H9 (cell line): ENCODE measurements at regions not wholly inside any gene's neighbourhood (a gene's known extent, or its start where the extent isn't known, plus 50 kb on each side); places are given as distances from the start of the nearest gene placed in this dataset.

Experiments
- DNase-seq: peaks from one replicate; pipeline ENCODE4 v3.0.0-alpha.2; 2017
- H2AFZ ChIP-seq: one replicate; pipeline ENCODE4 v1.6.1; 2013; ENCODE audit warnings: mild to moderate bottlenecking, low read length, control low read depth, moderate library complexity
- H2AK5ac ChIP-seq: 2 replicates; pipeline ENCODE4 v1.6.1; 2013; ENCODE audit warnings: low read length, control low read depth, mixed read lengths; ENCODE audit not compliant: insufficient read length
- H2BK120ac ChIP-seq: one replicate; pipeline ENCODE4 v1.6.1; 2013; ENCODE audit warnings: low read depth, mild to moderate bottlenecking, low read length, control low read depth, inconsistent platforms; ENCODE audit not compliant: poor library complexity, severe bottlenecking
- H2BK12ac ChIP-seq: 2 replicates; pipeline ENCODE4 v1.6.1; 2013; ENCODE audit warnings: low read length, control low read depth, mixed read lengths, low read depth; ENCODE audit not compliant: insufficient read length
- H2BK15ac ChIP-seq: 2 replicates; pipeline ENCODE4 v1.6.1; 2013; ENCODE audit warnings: low read depth, low read length, control low read depth
- H2BK20ac ChIP-seq: one replicate; pipeline ENCODE4 v1.6.1; 2013; ENCODE audit warnings: low read depth, mild to moderate bottlenecking, low read length, control low read depth, inconsistent platforms; ENCODE audit not compliant: poor library complexity, severe bottlenecking
- H2BK5ac ChIP-seq: 2 replicates; pipeline ENCODE4 v1.6.1; 2013; ENCODE audit warnings: low read length, control low read depth, mixed read lengths; ENCODE audit not compliant: insufficient read length
- H3K14ac ChIP-seq: 2 replicates; pipeline ENCODE4 v1.6.1; 2013; ENCODE audit warnings: low read length, control low read depth; ENCODE audit not compliant: insufficient read depth
- H3K18ac ChIP-seq: 2 replicates; pipeline ENCODE4 v1.6.1; 2013; ENCODE audit warnings: low read depth, mild to moderate bottlenecking, mixed read lengths, low read length, control low read depth; ENCODE audit not compliant: insufficient read length
- H3K23ac ChIP-seq: 2 replicates; pipeline ENCODE4 v1.6.1; 2013; ENCODE audit warnings: low read length, control low read depth, mixed read lengths, low read depth; ENCODE audit not compliant: insufficient read length
- H3K23me2 ChIP-seq: 2 replicates; pipeline ENCODE4 v1.6.1; 2013; ENCODE audit warnings: low read depth, mild to moderate bottlenecking, mixed read lengths, low read length, control low read depth; ENCODE audit not compliant: insufficient read length, poor library complexity, severe bottlenecking
- H3K27ac ChIP-seq: 2 replicates; pipeline ENCODE4 v1.5.1; 2013; ENCODE audit warnings: low read length, control low read depth, mixed read lengths, low read depth; ENCODE audit not compliant: insufficient read length
- H3K27me3 ChIP-seq: 2 replicates; pipeline ENCODE4 v1.6.1; 2013; ENCODE audit warnings: low read length, control low read depth, inconsistent platforms; ENCODE audit not compliant: insufficient read depth
- H3K4ac ChIP-seq: 2 replicates; pipeline ENCODE4 v1.6.1; 2013; ENCODE audit warnings: low read depth, mild to moderate bottlenecking, control low read depth, inconsistent platforms, low read length, moderate library complexity
- H3K4me1 ChIP-seq: 2 replicates; pipeline ENCODE4 v1.6.1; 2013; ENCODE audit warnings: low read length, control low read depth, inconsistent platforms; ENCODE audit not compliant: insufficient read depth
- H3K4me2 ChIP-seq: 2 replicates; pipeline ENCODE4 v1.6.1; 2013; ENCODE audit warnings: low read length, control low read depth, mixed read lengths; ENCODE audit not compliant: insufficient read length, insufficient read depth
- H3K56ac ChIP-seq: 2 replicates; pipeline ENCODE4 v1.6.1; 2013; ENCODE audit warnings: low read depth, mild to moderate bottlenecking, mixed read lengths, low read length, control low read depth; ENCODE audit not compliant: insufficient read length
- H3K79me1 ChIP-seq: 2 replicates; pipeline ENCODE4 v1.6.1; 2013; ENCODE audit warnings: low read depth, mild to moderate bottlenecking, moderate library complexity, low read length, control low read depth, inconsistent platforms; ENCODE audit not compliant: insufficient read depth, poor library complexity, severe bottlenecking
- H3K79me2 ChIP-seq: 2 replicates; pipeline ENCODE4 v1.6.1; 2013; ENCODE audit warnings: low read length, control low read depth, inconsistent platforms; ENCODE audit not compliant: insufficient read depth
- H3K9ac ChIP-seq: 2 replicates; pipeline ENCODE4 v1.6.1; 2013; ENCODE audit warnings: low read length, control low read depth, mixed read lengths; ENCODE audit not compliant: insufficient read length; ENCODE audit errors: extremely low read depth
- H3K9me3 ChIP-seq: one replicate; pipeline ENCODE4 v1.6.1; 2013; ENCODE audit warnings: low read depth, low read length, inconsistent platforms; ENCODE audit not compliant: control insufficient read depth
- H3T11ph ChIP-seq: one replicate; pipeline ENCODE4 v1.6.1; 2013; ENCODE audit warnings: mild to moderate bottlenecking, low read length, control low read depth, inconsistent platforms
- H4K20me1 ChIP-seq: one replicate; pipeline ENCODE4 v1.6.1; 2013; ENCODE audit not compliant: control insufficient read depth, insufficient read length, insufficient read depth
- H4K5ac ChIP-seq: 2 replicates; pipeline ENCODE4 v1.6.1; 2013; ENCODE audit warnings: low read depth, mild to moderate bottlenecking, mixed read lengths, low read length, control low read depth; ENCODE audit not compliant: insufficient read length
- H4K8ac ChIP-seq: replicated peaks from 2 replicates; pipeline ENCODE4 v1.6.1; 2013; ENCODE audit warnings: low read length, control low read depth, mixed read lengths, low read depth; ENCODE audit not compliant: insufficient read length
- H4K91ac ChIP-seq: 2 replicates; pipeline ENCODE4 v1.6.1; 2013; ENCODE audit warnings: low read depth, mild to moderate bottlenecking, moderate library complexity, mixed read lengths, low read length, control low read depth; ENCODE audit not compliant: insufficient read length
- H3K27ac Mint-ChIP-seq, 3 experiments: 2 replicates in 2 of 3; 3 replicates in 1 of 3; pipeline ENCODE4 v1.8.0; 2020 to 2021; ENCODE audit warnings: mixed read lengths in 3 of 3, mild to moderate bottlenecking in 1 of 3, moderate library complexity in 1 of 3
- H3K27me3 Mint-ChIP-seq: 2 replicates; pipeline ENCODE4 v1.8.0; 2021; ENCODE audit warnings: low read depth, mild to moderate bottlenecking, moderate library complexity, mixed read lengths
- H3K36me3 Mint-ChIP-seq, 3 experiments: 2 replicates in 2 of 3; 3 replicates in 1 of 3; pipeline ENCODE4 v1.8.0; 2020 to 2021; ENCODE audit warnings: low read depth in 3 of 3, mixed read lengths in 3 of 3; ENCODE audit not compliant: insufficient read depth in 1 of 3
- H3K4me1 Mint-ChIP-seq, 2 experiments: 2 replicates each; pipeline ENCODE4 v1.8.0; 2020; ENCODE audit warnings: mixed read lengths in 2 of 2
- H3K4me3 Mint-ChIP-seq, 2 experiments: 2 replicates in 1 of 2; 3 replicates in 1 of 2; pipeline ENCODE4 v1.8.0; 2020 to 2021; ENCODE audit warnings: mild to moderate bottlenecking in 2 of 2, mixed read lengths in 2 of 2, moderate library complexity in 1 of 2
- H3K9me3 Mint-ChIP-seq, 2 experiments: 2 replicates in 1 of 2; 3 replicates in 1 of 2; pipeline ENCODE4 v1.8.0; 2020; ENCODE audit warnings: mild to moderate bottlenecking in 2 of 2, mixed read lengths in 2 of 2, moderate library complexity in 1 of 2
- CTCF ChIP-seq: fragments of 200-600 bp; sonication (generic); conservative IDR thresholded peaks from 3 replicates; pipeline ENCODE4 v1.8.0; 2021; ENCODE audit warnings: antibody characterized with exemption, mild to moderate bottlenecking
- WGBS: extraction: QIAGEN DNeasy Blood & Tissue Kit; methylation state at CpG from one replicate; pipeline ENCODE4 v1.1.7; 2013; ENCODE audit warnings: missing lambda C conversion rate, low lambda C conversion rate, mixed read lengths; ENCODE audit not compliant: insufficient read length; ENCODE audit errors: extremely low coverage; 5-methylcytosine and 5-hydroxymethylcytosine counted together

GRCh38 chr10:8374334-8374733, 319.8 kb downstream of the GATA3 start:
- H4K91ac ChIP-seq, result no peak overlapping the region
- H3K4me3 Mint-ChIP-seq, result no peak overlapping the region
- no peak overlapping the region for H3K18ac ChIP-seq

More at GRCh38 chr10:8374334-8374733, 319.8 kb downstream of the GATA3 start:
- H4K20me1 ChIP-seq, result no peaks in the 10 kb centered on the region
- H2BK15ac ChIP-seq, result no peak overlapping the region
- peaks cover 4% of the 10 kb centered on the region; the same call in 1 of the 2 replicates for H3K4me1 ChIP-seq
- no peak overlapping the region for H2AK5ac ChIP-seq
- H2BK20ac ChIP-seq, result no peak overlapping the region
- no peaks in the 10 kb centered on the region for H3K9me3 ChIP-seq
- no peak overlapping the region for H3K27ac ChIP-seq
- no peak for TF ChIP-seq CTCF
- no peaks in the 10 kb centered on the region for H3K23me2 ChIP-seq
- H3K79me2 ChIP-seq, result no peaks in the 10 kb centered on the region
- WGBS, result no CpG with 5 or more reads among the region's 6 CpGs
- Mint-ChIP-seq H3K27ac (no peak overlapping the region), H3K4me1 (peaks cover 15 to 18% of the 10 kb centered on the region in 2 experiments), H3K27me3 (peaks cover 2% of the 10 kb centered on the region; the same call in 1 of the 2 replicates), H3K36me3 (no peaks in the 10 kb centered on the region), H3K9me3 (no peaks in the 10 kb centered on the region)
- no peak overlapping the region for H3K23ac ChIP-seq
- no peak for DNase-seq
- no peak overlapping the region for H2BK12ac ChIP-seq
- no peak overlapping the region for H4K8ac ChIP-seq
- H3K27me3 ChIP-seq, result no peaks in the 10 kb centered on the region
- H3K14ac ChIP-seq, result no peak overlapping the region
- no peak overlapping the region for H3T11ph ChIP-seq
- no peak overlapping the region for H3K4ac ChIP-seq
- no peaks in the 10 kb centered on the region for H3K79me1 ChIP-seq
- H2BK120ac ChIP-seq, result no peak overlapping the region
- no peak overlapping the region for H3K4me2 ChIP-seq
- no peak overlapping the region for H4K5ac ChIP-seq
- no peak overlapping the region for H2AFZ ChIP-seq
- H3K56ac ChIP-seq, result no peak overlapping the region
- H3K9ac ChIP-seq, result no peak overlapping the region
- no peak overlapping the region for H2BK5ac ChIP-seq
